Gastrocnemius medialis (tissue), 4 donors: ENCODE measurements at regions not wholly inside any gene's neighbourhood (a gene's known extent, or its start where the extent isn't known, plus 50 kb on each side); places are given as distances from the start of the nearest gene placed in this dataset.

Experiments used
- ATAC-seq, 2 donors: fragments of 150-250 bp; one replicate each; pipeline ENCODE4 v1.9.1; 2016
- DNase-seq, 2 donors: peaks; one replicate each; pipeline ENCODE4 v3.0.0-alpha.2; 2019
- H3K27ac ChIP-seq, 4 donors: fragments of 200-600 bp; sonication (generic); 1 replicate in 1 of 4; 2 replicates in 3 of 4; pipeline ENCODE4 v1.5.1; 2016 to 2018; ENCODE audit warnings: mild to moderate bottlenecking in 2 of 4, moderate library complexity in 1 of 4
- H3K27me3 ChIP-seq, 3 donors: fragments of 200-600 bp; sonication (generic) in 2 of 3; 1 replicate in 1 of 3; 2 replicates in 2 of 3; pipeline versions ENCODE4 v1.5.1 to v1.6.0; 2016 to 2019; ENCODE audit warnings: mild to moderate bottlenecking in 1 of 3, moderate library complexity in 1 of 3
- H3K36me3 ChIP-seq, 2 donors: fragments of 200-600 bp; sonication (generic) in 1 of 2; one replicate each; pipeline ENCODE4 v1.5.1; 2017 to 2018
- H3K4me1 ChIP-seq, 2 donors: fragments of 200-600 bp; sonication (generic) in 1 of 2; one replicate each; pipeline ENCODE4 v1.5.1; 2016 to 2017; ENCODE audit warnings: mild to moderate bottlenecking in 2 of 2
- H3K4me3 ChIP-seq, 4 donors: fragments of 200-600 bp; sonication (generic) in 3 of 4; 1 replicate in 1 of 4; 2 replicates in 3 of 4; pipeline ENCODE4 v1.5.1; 2016 to 2019; ENCODE audit warnings: mild to moderate bottlenecking in 2 of 4
- H3K9me3 ChIP-seq, 3 donors: fragments of 200-600 bp; sonication (generic) in 2 of 3; 1 replicate in 1 of 3; 2 replicates in 2 of 3; pipeline ENCODE4 v1.5.1; 2016 to 2019
- CTCF ChIP-seq, 5 experiments: fragments of 450-650 bp in 3 of 5; fragments of 200-600 bp in 2 of 5; sonication (generic) in 2 of 5; IDR thresholded peaks in 4 of 5; conservative IDR thresholded peaks in 1 of 5; 1 replicate in 4 of 5; 2 replicates in 1 of 5; pipeline ENCODE4 v1.5.1; 2016 to 2019; ENCODE audit warnings: antibody characterized with exemption in 5 of 5, mild to moderate bottlenecking in 3 of 5, moderate library complexity in 3 of 5
- POLR2A ChIP-seq, 2 donors: fragments of 450-650 bp; IDR thresholded peaks; one replicate each; pipeline ENCODE4 v1.6.1; 2017; ENCODE audit warnings: antibody characterized with exemption in 2 of 2, mild to moderate bottlenecking in 2 of 2, moderate library complexity in 2 of 2
- in situ Hi-C, 4 donors: fragments of 200-750 bp; cut with MboI; loops; one replicate each; pipeline versions ENCODE4 v1.15.0 to v1.8.0; 2017; ENCODE audit warnings: low sequenced_read_pairs in 4 of 4
- intact Hi-C: fragments of 100-400 bp; cut with DNase I; formaldehyde crosslinking; loops from one replicate; pipeline ENCODE4 v1.15.1; 2023; ENCODE audit warnings: low total_unique reads

- no peak overlapping the region for H3K4me3 ChIP-seq
- H3K36me3 ChIP-seq = no peaks in the 10 kb centered on the region
- no peak for ATAC-seq
- TF ChIP-seq POLR2A (IDR thresholded peaks at IDR 0.05) (no peak), CTCF (IDR thresholded peaks at IDR 0.05 in 4 of 5, conservative IDR thresholded peaks at IDR 0.05 in 1 of 5) (no peak)
- in situ Hi-C loops = no loop called here
- H3K27me3 ChIP-seq = no peaks in the 10 kb centered on the region
- no peaks in the 10 kb centered on the region for H3K4me1 ChIP-seq
- intact Hi-C loops = no loop called here
- H3K9me3 ChIP-seq = no peaks in the 10 kb centered on the region
- no peak for DNase-seq
- no peak overlapping the region for H3K27ac ChIP-seq
Observed at GRCh38 chr12:24226745-24227350, 277.4 kb upstream of the SOX5 start.

GRCh38 chr12:24224401-24224800 is 274.9 kb upstream of the SOX5 start:
- no peak for TF ChIP-seq POLR2A (IDR thresholded peaks at IDR 0.05)
- no peak for TF ChIP-seq CTCF (IDR thresholded peaks at IDR 0.05 in 4 of 5, conservative IDR thresholded peaks at IDR 0.05 in 1 of 5)
- in situ Hi-C loops = no loop called here
- intact Hi-C loops = no loop called here
- H3K4me1 ChIP-seq = no peaks in the 10 kb centered on the region
- no peaks in the 10 kb centered on the region for H3K27me3 ChIP-seq
- no peak overlapping the region for H3K4me3 ChIP-seq
- H3K9me3 ChIP-seq = no peaks in the 10 kb centered on the region
- no peaks in the 10 kb centered on the region for H3K36me3 ChIP-seq
- ATAC-seq (no peak), DNase-seq (no peak)
- H3K27ac ChIP-seq = no peak overlapping the region

GRCh38 chr12:24223926-24224325 is 274.5 kb upstream of the SOX5 start:
- intact Hi-C loops (no loop called here), in situ Hi-C loops (no loop called here)
- ATAC-seq = no peak
- no peaks in the 10 kb centered on the region for H3K9me3 ChIP-seq
- H3K27me3 ChIP-seq = no peaks in the 10 kb centered on the region
- no peak overlapping the region for H3K4me3 ChIP-seq
- DNase-seq = no peak
- TF ChIP-seq CTCF (IDR thresholded peaks at IDR 0.05 in 4 of 5, conservative IDR thresholded peaks at IDR 0.05 in 1 of 5) (no peak), POLR2A (IDR thresholded peaks at IDR 0.05) (no peak)
- no peaks in the 10 kb centered on the region for H3K36me3 ChIP-seq
- H3K27ac ChIP-seq = no peak overlapping the region
- H3K4me1 ChIP-seq = no peaks in the 10 kb centered on the region

GRCh38 chr12:24222968-24223367 is 273.5 kb upstream of the SOX5 start:
- Histone ChIP-seq H3K36me3 (no peaks in the 10 kb centered on the region), H3K27me3 (no peaks in the 10 kb centered on the region), H3K9me3 (no peaks in the 10 kb centered on the region), H3K4me3 (no peak overlapping the region), H3K27ac (no peak overlapping the region), H3K4me1 (no peaks in the 10 kb centered on the region)
- DNase-seq (no peak), ATAC-seq (no peak)
- intact Hi-C loops (no loop called here), in situ Hi-C loops (no loop called here)
- TF ChIP-seq CTCF (IDR thresholded peaks at IDR 0.05 in 4 of 5, conservative IDR thresholded peaks at IDR 0.05 in 1 of 5) (no peak), POLR2A (IDR thresholded peaks at IDR 0.05) (no peak)

DNA sequence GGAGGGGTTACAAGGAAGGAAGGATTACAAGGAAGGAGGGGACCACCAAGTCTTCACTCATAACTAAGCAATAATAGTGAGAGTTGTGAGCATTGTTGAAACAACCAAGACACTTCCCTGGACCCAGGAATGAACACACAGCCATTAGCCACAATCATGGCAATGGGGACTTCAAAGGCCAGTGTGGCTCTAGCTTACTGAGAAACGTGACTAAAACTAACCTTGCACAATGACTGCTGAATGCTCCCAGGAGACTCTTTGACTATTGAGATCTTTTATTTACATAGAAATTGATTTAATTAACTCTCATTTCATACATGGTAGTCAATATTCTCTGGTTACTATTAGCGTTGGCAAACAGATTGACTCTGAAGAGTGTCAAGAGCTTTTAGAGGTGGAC is 263.0 kb upstream of the SOX5 start:
- H3K4me1 ChIP-seq = no peaks in the 10 kb centered on the region
- H3K4me3 ChIP-seq = no peak overlapping the region
- no peaks in the 10 kb centered on the region for H3K9me3 ChIP-seq
- H3K27me3 ChIP-seq = no peaks in the 10 kb centered on the region
- no peaks in the 10 kb centered on the region for H3K36me3 ChIP-seq
- in situ Hi-C loops = no loop called here
- intact Hi-C loops = no loop called here
- ATAC-seq (no peak), DNase-seq (no peak)
- H3K27ac ChIP-seq = no peak overlapping the region
- TF ChIP-seq CTCF (IDR thresholded peaks at IDR 0.05 in 4 of 5, conservative IDR thresholded peaks at IDR 0.05 in 1 of 5) = no peak
